Muscle layer of colon (tissue), 2 donors: ENCODE measurements at regions not wholly inside any gene's neighbourhood (a gene's known extent, or its start where the extent isn't known, plus 50 kb on each side); places are given as distances from the start of the nearest gene placed in this dataset.

Experiments used
- H3K27ac ChIP-seq: one replicate; pipeline ENCODE4 v1.7.0; 2013; ENCODE audit warnings: low read depth, mild to moderate bottlenecking, low read length, moderate library complexity
- H3K27me3 ChIP-seq, 2 donors: one replicate each; pipeline ENCODE4 v1.7.0; 2013; ENCODE audit warnings: low read length in 2 of 2, mild to moderate bottlenecking in 2 of 2; ENCODE audit not compliant: insufficient read depth in 2 of 2, control insufficient read depth in 1 of 2
- H3K36me3 ChIP-seq: one replicate; pipeline ENCODE4 v1.7.0; 2013; ENCODE audit warnings: mild to moderate bottlenecking, low read length; ENCODE audit not compliant: insufficient read depth
- H3K4me1 ChIP-seq: one replicate; pipeline ENCODE4 v1.7.0; 2013; ENCODE audit warnings: mild to moderate bottlenecking, low read length; ENCODE audit not compliant: insufficient read depth
- H3K4me3 ChIP-seq, 2 donors: one replicate each; pipeline ENCODE4 v1.7.0; 2013; ENCODE audit warnings: low read length in 2 of 2, low read depth in 1 of 2, mild to moderate bottlenecking in 1 of 2, moderate library complexity in 1 of 2
- H3K9ac ChIP-seq: one replicate; pipeline ENCODE4 v1.7.0; 2013; ENCODE audit warnings: low read length
- H3K9me3 ChIP-seq: one replicate; pipeline ENCODE4 v1.7.0; 2013; ENCODE audit warnings: mild to moderate bottlenecking, low read length
- donor health status: abdominal sarcoma.
- donor health status: Adenocarcinoma of cecum.

- H3K27me3 ChIP-seq: no peaks in the 10 kb centered on the region
- H3K9ac ChIP-seq: no peak overlapping the region
- no peaks in the 10 kb centered on the region for H3K4me1 ChIP-seq
- H3K4me3 ChIP-seq: no peak overlapping the region
- H3K36me3 ChIP-seq: no peaks in the 10 kb centered on the region
- no peak overlapping the region for H3K27ac ChIP-seq
- no peaks in the 10 kb centered on the region for H3K9me3 ChIP-seq
Observed at GRCh38 chr3:106326941-106327695, 458.3 kb upstream of the CBLB start.

- Histone ChIP-seq H3K4me3 (no peak overlapping the region), H3K9ac (no peak overlapping the region), H3K36me3 (no peaks in the 10 kb centered on the region), H3K4me1 (no peaks in the 10 kb centered on the region), H3K27me3 (no peaks in the 10 kb centered on the region), H3K9me3 (no peaks in the 10 kb centered on the region), H3K27ac (no peak overlapping the region)
Observed at GRCh38 chr3:106327696-106328025, 458.8 kb upstream of the CBLB start.

GRCh38 chr3:106328224-106328623, 459.4 kb upstream of the CBLB start:
- Histone ChIP-seq H3K4me1 (no peaks in the 10 kb centered on the region), H3K36me3 (no peaks in the 10 kb centered on the region), H3K4me3 (no peak overlapping the region), H3K27me3 (no peaks in the 10 kb centered on the region), H3K27ac (no peak overlapping the region), H3K9me3 (no peaks in the 10 kb centered on the region), H3K9ac (no peak overlapping the region)

- Histone ChIP-seq H3K9me3 (no peaks in the 10 kb centered on the region), H3K27ac (no peak overlapping the region), H3K4me1 (no peaks in the 10 kb centered on the region), H3K4me3 (no peak overlapping the region), H3K36me3 (no peaks in the 10 kb centered on the region), H3K9ac (no peak overlapping the region), H3K27me3 (no peaks in the 10 kb centered on the region)
Observed at GRCh38 chr3:106329521-106329920, 460.7 kb upstream of the CBLB start.

GRCh38 chr3:106331636-106332035, 462.8 kb upstream of the CBLB start:
- Histone ChIP-seq H3K4me3 (no peak overlapping the region), H3K27me3 (no peaks in the 10 kb centered on the region), H3K36me3 (no peaks in the 10 kb centered on the region), H3K27ac (no peak overlapping the region), H3K9ac (no peak overlapping the region), H3K9me3 (no peaks in the 10 kb centered on the region), H3K4me1 (no peaks in the 10 kb centered on the region)

GRCh38 chr3:106332129-106332528, 463.3 kb upstream of the CBLB start:
- Histone ChIP-seq H3K9ac (no peak overlapping the region), H3K4me1 (no peaks in the 10 kb centered on the region), H3K4me3 (no peak overlapping the region), H3K27me3 (no peaks in the 10 kb centered on the region), H3K36me3 (no peaks in the 10 kb centered on the region), H3K9me3 (no peaks in the 10 kb centered on the region), H3K27ac (no peak overlapping the region)

GRCh38 chr3:106332884-106333283, 464.1 kb upstream of the CBLB start:
- Histone ChIP-seq H3K36me3 (no peaks in the 10 kb centered on the region), H3K4me1 (no peaks in the 10 kb centered on the region), H3K4me3 (no peak overlapping the region), H3K27ac (no peak overlapping the region), H3K9ac (no peak overlapping the region), H3K9me3 (no peaks in the 10 kb centered on the region), H3K27me3 (no peaks in the 10 kb centered on the region)

GRCh38 chr3:106333911-106334618, 465.3 kb upstream of the CBLB start:
- H3K9me3 ChIP-seq: no peaks in the 10 kb centered on the region
- H3K4me3 ChIP-seq: no peak overlapping the region
- H3K27ac ChIP-seq: no peak overlapping the region
- H3K27me3 ChIP-seq: no peaks in the 10 kb centered on the region
- H3K9ac ChIP-seq: no peak overlapping the region
- no peaks in the 10 kb centered on the region for H3K36me3 ChIP-seq
- no peaks in the 10 kb centered on the region for H3K4me1 ChIP-seq

GRCh38 chr3:106336619-106337018, 467.8 kb upstream of the CBLB start:
- Histone ChIP-seq H3K27ac (no peak overlapping the region), H3K9ac (no peak overlapping the region), H3K9me3 (no peaks in the 10 kb centered on the region), H3K4me3 (no peak overlapping the region), H3K27me3 (no peaks in the 10 kb centered on the region), H3K36me3 (no peaks in the 10 kb centered on the region), H3K4me1 (peaks cover 5% of the 10 kb centered on the region)

- Histone ChIP-seq H3K9me3 (no peaks in the 10 kb centered on the region), H3K27me3 (no peaks in the 10 kb centered on the region), H3K4me3 (no peak overlapping the region), H3K36me3 (no peaks in the 10 kb centered on the region), H3K27ac (no peak overlapping the region), H3K9ac (no peak overlapping the region), H3K4me1 (peaks cover 10% of the 10 kb centered on the region)
Observed at GRCh38 chr3:106337116-106337515, 468.3 kb upstream of the CBLB start.

- peaks cover 15% of the 10 kb centered on the region for H3K4me1 ChIP-seq
- no peaks in the 10 kb centered on the region for H3K36me3 ChIP-seq
- H3K27ac ChIP-seq: no peak overlapping the region
- no peaks in the 10 kb centered on the region for H3K27me3 ChIP-seq
- H3K9ac ChIP-seq: no peak overlapping the region
- H3K4me3 ChIP-seq: no peak overlapping the region
- no peaks in the 10 kb centered on the region for H3K9me3 ChIP-seq
Observed at GRCh38 chr3:106338582-106339214, 469.9 kb upstream of the CBLB start.
